GM23338 (cell line): ENCODE measurements at regions not wholly inside any gene's neighbourhood (a gene's known extent, or its start where the extent isn't known, plus 50 kb on each side); places are given as distances from the start of the nearest gene placed in this dataset.

Experiments
- ATAC-seq: fragments of 200-7000 bp; cut with Tn5 transposase; 3 replicates; pipeline ENCODE4 v1.9.1; 2020
- DNase-seq: peaks from one replicate; pipeline ENCODE4 v3.0.0-alpha.2; 2015; ENCODE audit warnings: low spot score
- H2AFZ ChIP-seq: fragments of 200-600 bp; sonication (generic); 2 replicates; pipeline ENCODE4 v1.8.0; 2016; ENCODE audit warnings: antibody characterized with exemption, mild to moderate bottlenecking, moderate library complexity
- H3F3A ChIP-seq: fragments of 200-600 bp; sonication (generic); replicated peaks from 2 replicates; pipeline ENCODE4 v1.8.0; 2017; ENCODE audit warnings: antibody characterized with exemption, mixed run types, low read depth
- H3K27ac ChIP-seq: fragments of 200-600 bp; sonication (generic); 2 replicates; pipeline ENCODE4 v1.6.1; 2016; ENCODE audit warnings: low read depth
- H3K27me3 ChIP-seq: fragments of 200-600 bp; sonication (generic); 2 replicates; pipeline ENCODE4 v1.8.0; 2016; ENCODE audit warnings: mild to moderate bottlenecking, mixed run types, moderate library complexity; ENCODE audit not compliant: insufficient read depth
- H3K36me3 ChIP-seq: fragments of 200-600 bp; sonication (generic); 2 replicates; pipeline ENCODE4 v1.8.0; 2016; ENCODE audit warnings: mild to moderate bottlenecking; ENCODE audit not compliant: insufficient read depth
- H3K4me1 ChIP-seq: fragments of 200-600 bp; sonication (generic); 2 replicates; pipeline ENCODE4 v1.8.0; 2016; ENCODE audit warnings: mild to moderate bottlenecking, moderate library complexity; ENCODE audit not compliant: insufficient read depth
- H3K4me2 ChIP-seq: fragments of 200-600 bp; sonication (generic); 2 replicates; pipeline ENCODE4 v1.7.1; 2017; ENCODE audit warnings: mixed run types
- H3K4me3 ChIP-seq: fragments of 200-600 bp; sonication (generic); 2 replicates; pipeline ENCODE4 v1.6.1; 2016; ENCODE audit warnings: mixed run types
- H3K79me2 ChIP-seq: fragments of 200-600 bp; sonication (generic); replicated peaks from 2 replicates; pipeline ENCODE4 v1.8.0; 2017; ENCODE audit warnings: mild to moderate bottlenecking; ENCODE audit not compliant: insufficient read depth
- H3K9me2 ChIP-seq: fragments of 200-600 bp; sonication (generic); 2 replicates; pipeline ENCODE4 v1.8.0; 2017; ENCODE audit not compliant: insufficient read depth
- H4K20me1 ChIP-seq: fragments of 200-600 bp; sonication (generic); replicated peaks from 2 replicates; pipeline ENCODE4 v1.8.0; 2017; ENCODE audit warnings: mild to moderate bottlenecking; ENCODE audit not compliant: insufficient read depth
- H3K27ac Mint-ChIP-seq: 2 replicates; pipeline ENCODE4 v1.8.0; 2020; ENCODE audit warnings: inconsistent platforms, mild to moderate bottlenecking, moderate library complexity, mixed read lengths
- H3K27me3 Mint-ChIP-seq: 3 replicates; pipeline ENCODE4 v1.8.0; 2022; ENCODE audit warnings: low read depth, mild to moderate bottlenecking, moderate library complexity, mixed read lengths, inconsistent platforms; ENCODE audit not compliant: insufficient read depth, poor library complexity
- H3K36me3 Mint-ChIP-seq: 3 replicates; pipeline ENCODE4 v1.8.0; 2021; ENCODE audit warnings: low read depth, mild to moderate bottlenecking, inconsistent platforms, moderate library complexity, mixed read lengths
- H3K4me1 Mint-ChIP-seq: 3 replicates; pipeline ENCODE4 v1.8.0; 2020; ENCODE audit warnings: mild to moderate bottlenecking, inconsistent platforms, mixed read lengths
- H3K4me3 Mint-ChIP-seq: 3 replicates; pipeline ENCODE4 v1.8.0; 2021; ENCODE audit warnings: moderate library complexity, mild to moderate bottlenecking, inconsistent platforms, mixed read lengths
- H3K9me3 Mint-ChIP-seq: 3 replicates; pipeline ENCODE4 v1.8.0; 2020; ENCODE audit warnings: moderate library complexity, mild to moderate bottlenecking, inconsistent platforms, mixed read lengths
- CREB1 ChIP-seq: fragments of 250-450 bp; sonication (Bioruptor Pico); IDR thresholded peaks from 2 replicates; pipeline ENCODE4 v1.5.0; 2020; ENCODE audit warnings: low read depth, mild to moderate bottlenecking, moderate library complexity
- EZH2 ChIP-seq: fragments of 200-600 bp; sonication (generic); IDR thresholded peaks from one replicate; pipeline ENCODE4 v1.8.0; 2017; ENCODE audit warnings: antibody characterized with exemption, mild to moderate bottlenecking, low read depth; ENCODE audit not compliant: unreplicated experiment
- EZH2phosphoT487 ChIP-seq: fragments of 200-600 bp; sonication (generic); IDR thresholded peaks from one replicate; pipeline ENCODE4 v1.8.1; 2018; ENCODE audit warnings: antibody characterized with exemption; ENCODE audit not compliant: unreplicated experiment
- JUNB ChIP-seq: IDR thresholded peaks from one replicate; pipeline ENCODE4 v1.6.1; 2016; ENCODE audit warnings: antibody characterized with exemption; ENCODE audit not compliant: unreplicated experiment
- NANOG ChIP-seq: IDR thresholded peaks from 2 replicates; pipeline ENCODE4 v1.6.1; 2016; ENCODE audit warnings: antibody characterized with exemption, borderline replicate concordance
- POLR2AphosphoS5 ChIP-seq: IDR thresholded peaks from 2 replicates; pipeline ENCODE4 v1.6.1; 2016; ENCODE audit warnings: antibody characterized with exemption, low read depth
- STAT1 ChIP-seq: IDR thresholded peaks from one replicate; pipeline ENCODE4 v1.6.1; 2016; ENCODE audit warnings: antibody characterized with exemption; ENCODE audit not compliant: unreplicated experiment
- ZNF114 ChIP-seq: fragments of 250-450 bp; sonication (Bioruptor Pico); IDR thresholded peaks from 2 replicates; pipeline ENCODE4 v1.5.0; 2020; ENCODE audit warnings: mild to moderate bottlenecking, moderate library complexity
- ZNF331 ChIP-seq: fragments of 250-450 bp; sonication (Bioruptor Pico); IDR thresholded peaks from 2 replicates; pipeline ENCODE4 v1.5.0; 2020; ENCODE audit warnings: low read depth, mild to moderate bottlenecking, moderate library complexity
- TF ChIP-seq, protein P1 (sequence below): fragments of 250-450 bp; sonication (Bioruptor Pico); IDR thresholded peaks from 2 replicates; pipeline ENCODE4 v1.5.0; 2020; ENCODE audit warnings: mild to moderate bottlenecking, moderate library complexity
- TF ChIP-seq, protein P2 (sequence below): IDR thresholded peaks from one replicate; pipeline ENCODE4 v1.6.1; 2018; ENCODE audit warnings: antibody characterized with exemption; ENCODE audit not compliant: unreplicated experiment
- TF ChIP-seq, protein P3 (sequence below): IDR thresholded peaks from 2 replicates; pipeline ENCODE4 v1.6.1; 2016; ENCODE audit warnings: antibody characterized with exemption
- TF ChIP-seq, protein P4 (sequence below), 2 experiments: fragments of 200-600 bp in 1 of 2; sonication (generic) in 1 of 2; conservative IDR thresholded peaks; 2 replicates each; pipeline versions ENCODE4 v1.5.1 to v1.6.1; 2016 to 2017; ENCODE audit warnings: antibody characterized with exemption in 2 of 2, low read depth in 2 of 2, mild to moderate bottlenecking in 2 of 2, moderate library complexity in 1 of 2

DNA sequence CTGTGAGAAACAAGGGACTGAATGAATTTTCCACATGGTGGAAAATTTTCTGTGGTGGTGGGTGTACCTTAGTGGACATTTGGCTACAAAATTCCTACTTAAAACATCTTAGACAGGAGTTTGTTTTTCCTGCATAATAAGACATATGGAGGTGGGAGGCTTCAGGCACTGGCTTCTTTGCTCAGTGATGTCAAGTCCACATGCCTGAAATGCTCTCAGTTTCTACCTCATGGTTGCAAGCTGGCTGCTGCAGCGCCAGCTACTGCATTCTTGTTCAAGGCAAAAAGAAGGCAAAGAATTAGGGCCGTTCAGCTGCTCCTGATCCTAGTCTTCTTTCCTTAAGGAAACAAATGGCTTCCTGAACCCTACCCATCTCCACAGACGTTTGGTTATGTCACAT, 99.9 kb upstream of the FAM204A start:
- Histone ChIP-seq H2AFZ (no peak overlapping the region), H3K27ac (no peak overlapping the region), H3K4me1 (no peaks in the 10 kb centered on the region), H3K79me2 (no peaks in the 10 kb centered on the region), H3K27me3 (no peaks in the 10 kb centered on the region), H3K4me3 (no peak overlapping the region), H3F3A (no peaks in the 10 kb centered on the region), H3K36me3 (no peaks in the 10 kb centered on the region), H3K4me2 (no peak overlapping the region), H3K9me2 (no peaks in the 10 kb centered on the region), H4K20me1 (no peaks in the 10 kb centered on the region)
- H3K4me3 Mint-ChIP-seq: no peak overlapping the region
- ATAC-seq (no peak), DNase-seq (no peak)
- no peak overlapping the region for H3K27ac Mint-ChIP-seq
- TF ChIP-seq NANOG (no peak), JUNB (no peak), EZH2phosphoT487 (no peak), EZH2 (no peak), CREB1 (CRISPR knock-in tag) (no peak), ZNF331 (CRISPR knock-in tag) (no peak), ZNF114 (no peak), POLR2AphosphoS5 (no peak), STAT1 (no peak)
- TF ChIP-seq, protein P1, sequence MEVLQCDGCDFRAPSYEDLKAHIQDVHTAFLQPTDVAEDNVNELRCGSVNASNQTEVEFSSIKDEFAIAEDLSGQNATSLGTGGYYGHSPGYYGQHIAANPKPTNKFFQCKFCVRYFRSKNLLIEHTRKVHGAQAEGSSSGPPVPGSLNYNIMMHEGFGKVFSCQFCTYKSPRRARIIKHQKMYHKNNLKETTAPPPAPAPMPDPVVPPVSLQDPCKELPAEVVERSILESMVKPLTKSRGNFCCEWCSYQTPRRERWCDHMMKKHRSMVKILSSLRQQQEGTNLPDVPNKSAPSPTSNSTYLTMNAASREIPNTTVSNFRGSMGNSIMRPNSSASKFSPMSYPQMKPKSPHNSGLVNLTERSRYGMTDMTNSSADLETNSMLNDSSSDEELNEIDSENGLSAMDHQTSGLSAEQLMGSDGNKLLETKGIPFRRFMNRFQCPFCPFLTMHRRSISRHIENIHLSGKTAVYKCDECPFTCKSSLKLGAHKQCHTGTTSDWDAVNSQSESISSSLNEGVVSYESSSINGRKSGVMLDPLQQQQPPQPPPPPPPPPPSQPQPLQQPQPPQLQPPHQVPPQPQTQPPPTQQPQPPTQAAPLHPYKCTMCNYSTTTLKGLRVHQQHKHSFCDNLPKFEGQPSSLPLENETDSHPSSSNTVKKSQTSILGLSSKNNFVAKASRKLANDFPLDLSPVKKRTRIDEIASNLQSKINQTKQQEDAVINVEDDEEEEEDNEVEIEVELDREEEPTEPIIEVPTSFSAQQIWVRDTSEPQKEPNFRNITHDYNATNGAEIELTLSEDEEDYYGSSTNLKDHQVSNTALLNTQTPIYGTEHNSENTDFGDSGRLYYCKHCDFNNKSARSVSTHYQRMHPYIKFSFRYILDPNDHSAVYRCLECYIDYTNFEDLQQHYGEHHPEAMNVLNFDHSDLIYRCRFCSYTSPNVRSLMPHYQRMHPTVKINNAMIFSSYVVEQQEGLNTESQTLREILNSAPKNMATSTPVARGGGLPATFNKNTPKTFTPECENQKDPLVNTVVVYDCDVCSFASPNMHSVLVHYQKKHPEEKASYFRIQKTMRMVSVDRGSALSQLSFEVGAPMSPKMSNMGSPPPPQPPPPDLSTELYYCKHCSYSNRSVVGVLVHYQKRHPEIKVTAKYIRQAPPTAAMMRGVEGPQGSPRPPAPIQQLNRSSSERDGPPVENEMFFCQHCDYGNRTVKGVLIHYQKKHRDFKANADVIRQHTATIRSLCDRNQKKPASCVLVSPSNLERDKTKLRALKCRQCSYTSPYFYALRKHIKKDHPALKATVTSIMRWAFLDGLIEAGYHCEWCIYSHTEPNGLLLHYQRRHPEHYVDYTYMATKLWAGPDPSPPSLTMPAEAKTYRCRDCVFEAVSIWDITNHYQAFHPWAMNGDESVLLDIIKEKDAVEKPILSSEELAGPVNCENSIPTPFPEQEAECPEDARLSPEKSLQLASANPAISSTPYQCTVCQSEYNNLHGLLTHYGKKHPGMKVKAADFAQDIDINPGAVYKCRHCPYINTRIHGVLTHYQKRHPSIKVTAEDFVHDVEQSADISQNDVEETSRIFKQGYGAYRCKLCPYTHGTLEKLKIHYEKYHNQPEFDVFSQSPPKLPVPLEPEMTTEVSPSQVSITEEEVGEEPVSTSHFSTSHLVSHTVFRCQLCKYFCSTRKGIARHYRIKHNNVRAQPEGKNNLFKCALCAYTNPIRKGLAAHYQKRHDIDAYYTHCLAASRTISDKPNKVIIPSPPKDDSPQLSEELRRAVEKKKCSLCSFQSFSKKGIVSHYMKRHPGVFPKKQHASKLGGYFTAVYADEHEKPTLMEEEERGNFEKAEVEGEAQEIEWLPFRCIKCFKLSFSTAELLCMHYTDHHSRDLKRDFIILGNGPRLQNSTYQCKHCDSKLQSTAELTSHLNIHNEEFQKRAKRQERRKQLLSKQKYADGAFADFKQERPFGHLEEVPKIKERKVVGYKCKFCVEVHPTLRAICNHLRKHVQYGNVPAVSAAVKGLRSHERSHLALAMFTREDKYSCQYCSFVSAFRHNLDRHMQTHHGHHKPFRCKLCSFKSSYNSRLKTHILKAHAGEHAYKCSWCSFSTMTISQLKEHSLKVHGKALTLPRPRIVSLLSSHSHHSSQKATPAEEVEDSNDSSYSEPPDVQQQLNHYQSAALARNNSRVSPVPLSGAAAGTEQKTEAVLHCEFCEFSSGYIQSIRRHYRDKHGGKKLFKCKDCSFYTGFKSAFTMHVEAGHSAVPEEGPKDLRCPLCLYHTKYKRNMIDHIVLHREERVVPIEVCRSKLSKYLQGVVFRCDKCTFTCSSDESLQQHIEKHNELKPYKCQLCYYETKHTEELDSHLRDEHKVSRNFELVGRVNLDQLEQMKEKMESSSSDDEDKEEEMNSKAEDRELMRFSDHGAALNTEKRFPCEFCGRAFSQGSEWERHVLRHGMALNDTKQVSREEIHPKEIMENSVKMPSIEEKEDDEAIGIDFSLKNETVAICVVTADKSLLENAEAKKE: no peak
- TF ChIP-seq, protein P2, sequence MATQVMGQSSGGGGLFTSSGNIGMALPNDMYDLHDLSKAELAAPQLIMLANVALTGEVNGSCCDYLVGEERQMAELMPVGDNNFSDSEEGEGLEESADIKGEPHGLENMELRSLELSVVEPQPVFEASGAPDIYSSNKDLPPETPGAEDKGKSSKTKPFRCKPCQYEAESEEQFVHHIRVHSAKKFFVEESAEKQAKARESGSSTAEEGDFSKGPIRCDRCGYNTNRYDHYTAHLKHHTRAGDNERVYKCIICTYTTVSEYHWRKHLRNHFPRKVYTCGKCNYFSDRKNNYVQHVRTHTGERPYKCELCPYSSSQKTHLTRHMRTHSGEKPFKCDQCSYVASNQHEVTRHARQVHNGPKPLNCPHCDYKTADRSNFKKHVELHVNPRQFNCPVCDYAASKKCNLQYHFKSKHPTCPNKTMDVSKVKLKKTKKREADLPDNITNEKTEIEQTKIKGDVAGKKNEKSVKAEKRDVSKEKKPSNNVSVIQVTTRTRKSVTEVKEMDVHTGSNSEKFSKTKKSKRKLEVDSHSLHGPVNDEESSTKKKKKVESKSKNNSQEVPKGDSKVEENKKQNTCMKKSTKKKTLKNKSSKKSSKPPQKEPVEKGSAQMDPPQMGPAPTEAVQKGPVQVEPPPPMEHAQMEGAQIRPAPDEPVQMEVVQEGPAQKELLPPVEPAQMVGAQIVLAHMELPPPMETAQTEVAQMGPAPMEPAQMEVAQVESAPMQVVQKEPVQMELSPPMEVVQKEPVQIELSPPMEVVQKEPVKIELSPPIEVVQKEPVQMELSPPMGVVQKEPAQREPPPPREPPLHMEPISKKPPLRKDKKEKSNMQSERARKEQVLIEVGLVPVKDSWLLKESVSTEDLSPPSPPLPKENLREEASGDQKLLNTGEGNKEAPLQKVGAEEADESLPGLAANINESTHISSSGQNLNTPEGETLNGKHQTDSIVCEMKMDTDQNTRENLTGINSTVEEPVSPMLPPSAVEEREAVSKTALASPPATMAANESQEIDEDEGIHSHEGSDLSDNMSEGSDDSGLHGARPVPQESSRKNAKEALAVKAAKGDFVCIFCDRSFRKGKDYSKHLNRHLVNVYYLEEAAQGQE: no peak
- TF ChIP-seq, protein P3, sequence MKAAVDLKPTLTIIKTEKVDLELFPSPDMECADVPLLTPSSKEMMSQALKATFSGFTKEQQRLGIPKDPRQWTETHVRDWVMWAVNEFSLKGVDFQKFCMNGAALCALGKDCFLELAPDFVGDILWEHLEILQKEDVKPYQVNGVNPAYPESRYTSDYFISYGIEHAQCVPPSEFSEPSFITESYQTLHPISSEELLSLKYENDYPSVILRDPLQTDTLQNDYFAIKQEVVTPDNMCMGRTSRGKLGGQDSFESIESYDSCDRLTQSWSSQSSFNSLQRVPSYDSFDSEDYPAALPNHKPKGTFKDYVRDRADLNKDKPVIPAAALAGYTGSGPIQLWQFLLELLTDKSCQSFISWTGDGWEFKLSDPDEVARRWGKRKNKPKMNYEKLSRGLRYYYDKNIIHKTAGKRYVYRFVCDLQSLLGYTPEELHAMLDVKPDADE: no peak
- TF ChIP-seq, protein P4, sequence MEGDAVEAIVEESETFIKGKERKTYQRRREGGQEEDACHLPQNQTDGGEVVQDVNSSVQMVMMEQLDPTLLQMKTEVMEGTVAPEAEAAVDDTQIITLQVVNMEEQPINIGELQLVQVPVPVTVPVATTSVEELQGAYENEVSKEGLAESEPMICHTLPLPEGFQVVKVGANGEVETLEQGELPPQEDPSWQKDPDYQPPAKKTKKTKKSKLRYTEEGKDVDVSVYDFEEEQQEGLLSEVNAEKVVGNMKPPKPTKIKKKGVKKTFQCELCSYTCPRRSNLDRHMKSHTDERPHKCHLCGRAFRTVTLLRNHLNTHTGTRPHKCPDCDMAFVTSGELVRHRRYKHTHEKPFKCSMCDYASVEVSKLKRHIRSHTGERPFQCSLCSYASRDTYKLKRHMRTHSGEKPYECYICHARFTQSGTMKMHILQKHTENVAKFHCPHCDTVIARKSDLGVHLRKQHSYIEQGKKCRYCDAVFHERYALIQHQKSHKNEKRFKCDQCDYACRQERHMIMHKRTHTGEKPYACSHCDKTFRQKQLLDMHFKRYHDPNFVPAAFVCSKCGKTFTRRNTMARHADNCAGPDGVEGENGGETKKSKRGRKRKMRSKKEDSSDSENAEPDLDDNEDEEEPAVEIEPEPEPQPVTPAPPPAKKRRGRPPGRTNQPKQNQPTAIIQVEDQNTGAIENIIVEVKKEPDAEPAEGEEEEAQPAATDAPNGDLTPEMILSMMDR (conservative IDR thresholded peaks at IDR 0.05; ENCODE audit: low read depth in 2 of 2): no peak
- no peaks in the 10 kb centered on the region for H3K36me3 Mint-ChIP-seq
- H3K27me3 Mint-ChIP-seq: no peaks in the 10 kb centered on the region
- H3K9me3 Mint-ChIP-seq: no peaks in the 10 kb centered on the region
- no peaks in the 10 kb centered on the region for H3K4me1 Mint-ChIP-seq
